Astrocyte of the cerebellum (primary cell): ENCODE measurements at regions not wholly inside any gene's neighbourhood (a gene's known extent, or its start where the extent isn't known, plus 50 kb on each side); places are given as distances from the start of the nearest gene placed in this dataset.
"Not testable (repeated sequence)": the region's sequence is repeated elsewhere in the genome, so short reads cannot be mapped to it uniquely, and the experiment has no call there.

Experiments used
- DNase-seq: peaks from one replicate; pipeline ENCODE4 v3.0.0-alpha.2; 2011; ENCODE audit warnings: low read depth
- H3K4me3 ChIP-seq: 2 replicates; pipeline ENCODE4 v1.5.1; 2011; ENCODE audit warnings: mild to moderate bottlenecking, low read depth, low read length, moderate library complexity
- CTCF ChIP-seq: IDR thresholded peaks from 2 replicates; pipeline ENCODE4 v1.5.1; 2012; ENCODE audit warnings: low read length, low read depth, moderate library complexity, mild to moderate bottlenecking; ENCODE audit errors: missing control alignments
- in situ Hi-C: cut with HindIII; loops from 2 replicates; pipeline ENCODE4 v1.10.0; 2017; ENCODE audit warnings: low sequenced_read_pairs

DNA sequence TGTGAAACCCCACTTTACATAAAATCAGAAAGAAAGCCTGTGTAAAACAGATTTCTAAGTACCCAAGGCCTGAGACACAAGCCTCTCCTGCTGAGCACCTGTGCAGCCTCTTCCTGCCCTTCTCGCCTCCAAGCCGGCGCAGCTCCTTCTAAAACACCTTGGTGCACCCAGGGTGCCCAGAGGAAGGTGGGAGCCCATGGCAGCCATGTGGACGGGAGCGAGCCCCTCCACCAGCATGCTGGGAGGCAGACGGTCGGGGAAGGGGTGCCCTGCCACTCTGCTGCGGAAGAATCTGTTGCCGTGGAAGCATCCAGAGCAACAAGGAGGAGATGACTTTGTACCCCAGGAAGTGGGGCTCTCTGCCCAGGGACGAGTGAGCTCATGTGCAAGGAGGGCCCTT lies 103.1 kb upstream of the C14orf180 start:
- in situ Hi-C loops = no loop called here
- TF ChIP-seq CTCF = no peak
- DNase-seq = no peak
- no peak overlapping the region for H3K4me3 ChIP-seq

DNA sequence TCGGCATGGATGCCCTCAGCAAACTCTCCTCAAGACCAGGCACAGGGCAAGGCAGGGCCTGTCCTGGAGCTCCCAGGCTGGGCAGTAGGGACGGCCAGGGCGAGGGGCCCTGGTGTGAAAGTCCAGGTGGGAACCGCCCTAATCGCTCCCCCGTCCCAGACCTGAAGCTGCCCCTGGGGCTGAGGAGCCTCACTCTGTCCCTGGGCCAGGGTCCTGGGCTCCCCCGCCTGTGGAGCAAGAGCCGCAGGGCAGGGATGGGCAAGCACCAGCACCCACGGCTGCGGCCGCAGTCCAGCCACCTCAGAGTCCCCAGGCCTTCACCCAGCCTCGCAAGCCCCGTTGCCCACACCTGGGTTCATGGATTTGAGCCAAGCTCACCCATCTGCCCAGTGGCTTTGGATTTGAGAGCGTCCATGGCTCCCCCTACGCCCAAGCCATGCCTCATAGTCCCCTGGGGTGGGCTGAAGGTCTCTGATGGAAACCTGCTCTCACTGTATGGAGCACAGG lies 102.4 kb upstream of the C14orf180 start:
- in situ Hi-C loops = no loop called here
- H3K4me3 ChIP-seq = no peak overlapping the region
- no peak for DNase-seq
- TF ChIP-seq CTCF = no peak

DNA sequence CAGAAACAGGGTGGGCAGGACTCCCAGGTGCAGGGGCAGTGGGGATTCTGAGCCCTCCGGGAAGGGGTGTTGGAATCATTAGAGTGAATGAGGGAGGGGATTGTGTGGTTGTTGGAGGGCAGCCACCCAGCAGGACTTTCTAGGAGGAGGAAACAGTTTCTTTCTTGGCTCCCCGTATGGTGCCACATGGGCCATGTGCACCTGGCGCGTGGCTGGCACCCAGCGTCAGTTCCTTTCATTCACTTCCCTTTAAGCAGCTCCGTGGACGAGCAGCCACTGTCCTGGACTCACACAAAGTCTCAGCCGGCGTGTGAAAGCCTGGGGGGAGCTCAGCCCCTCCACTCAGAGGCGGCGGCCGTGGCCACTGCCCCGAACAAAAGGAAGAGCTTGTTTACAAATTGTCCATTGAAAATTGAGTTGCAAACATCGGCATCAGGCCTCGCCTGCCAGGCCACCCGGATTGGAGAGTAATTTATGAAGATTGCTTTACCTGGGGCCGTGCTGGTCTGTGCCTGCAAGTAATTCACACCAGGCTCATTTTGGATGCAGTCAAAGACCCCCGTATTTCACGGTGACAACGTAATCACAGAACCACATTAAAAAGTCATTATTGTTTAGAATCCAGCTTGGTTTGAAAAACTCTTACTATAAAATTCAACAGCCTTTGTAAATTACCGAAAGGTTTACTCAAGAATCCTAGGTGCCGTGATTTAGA lies 101.7 kb upstream of the C14orf180 start:
- in situ Hi-C loops = no loop called here
- no peak for TF ChIP-seq CTCF
- no peak for DNase-seq
- no peak overlapping the region for H3K4me3 ChIP-seq

GRCh38 chr14:104478656-104479055 lies 100.9 kb upstream of the C14orf180 start:
- no peak for TF ChIP-seq CTCF
- in situ Hi-C loops = no loop called here
- DNase-seq = no peak
- no peak overlapping the region for H3K4me3 ChIP-seq

DNA sequence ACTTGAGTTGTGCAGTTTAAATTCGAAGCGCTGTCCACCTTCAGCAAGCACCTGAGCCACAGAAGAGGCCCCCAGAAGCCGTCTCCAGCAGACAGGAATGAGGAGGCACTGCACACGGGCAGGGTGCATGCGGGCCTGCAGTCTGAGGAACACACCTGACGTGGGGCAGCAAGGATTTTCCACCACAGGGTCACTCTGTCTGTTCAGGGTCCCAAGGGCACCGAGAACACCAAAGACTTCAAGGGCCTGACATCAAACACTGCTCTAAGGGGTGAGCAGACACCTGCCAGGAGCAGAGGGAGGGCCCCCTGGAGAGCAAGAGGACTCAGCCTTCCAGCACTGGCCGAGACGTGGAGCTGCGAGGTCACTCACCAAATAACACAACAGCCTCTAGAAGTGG lies 99.7 kb upstream of the C14orf180 start:
- in situ Hi-C loops = no loop called here
- H3K4me3 ChIP-seq = no peak overlapping the region
- no peak for TF ChIP-seq CTCF
- no peak for DNase-seq

DNA sequence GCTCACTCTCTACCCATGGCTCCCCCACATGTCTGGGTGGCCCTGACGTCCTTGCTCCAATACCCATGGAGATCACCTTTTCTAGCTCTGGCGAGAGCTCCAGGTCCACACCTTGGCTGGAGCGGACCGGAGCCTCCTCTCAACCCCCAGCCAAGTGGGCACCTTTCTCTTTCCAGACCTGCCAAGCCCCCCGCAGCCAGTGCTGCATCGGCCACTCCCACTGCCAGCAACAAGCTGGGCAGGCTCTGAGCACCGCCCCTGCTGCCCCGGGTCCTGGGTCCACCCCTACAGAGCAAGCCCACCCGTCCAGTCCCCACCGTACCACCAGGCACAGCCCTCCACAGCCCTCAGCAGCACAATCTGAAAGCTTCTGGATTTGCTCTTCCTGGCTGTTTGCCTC lies 98.2 kb upstream of the C14orf180 start:
- no peak for TF ChIP-seq CTCF
- no peak overlapping the region for H3K4me3 ChIP-seq
- in situ Hi-C loops = no loop called here
- no peak for DNase-seq

- in situ Hi-C loops, DNase-seq, H3K4me3 ChIP-seq: not testable (repeated sequence)
These were observed 97.5 kb upstream of the C14orf180 start for GRCh38 chr14:104482017-104482416.
